Loucy (cell line): ENCODE measurements at regions not wholly inside any gene's neighbourhood (a gene's known extent, or its start where the extent isn't known, plus 50 kb on each side); places are given as distances from the start of the nearest gene placed in this dataset.

Experiments used
- EZH2phosphoT487 ChIP-seq: fragments of 200-600 bp; IDR thresholded peaks from 2 replicates; pipeline ENCODE4 v1.6.1; 2018; ENCODE audit warnings: antibody characterized with exemption, mild to moderate bottlenecking, moderate library complexity, borderline replicate concordance
- TF ChIP-seq, protein P1 (sequence below): fragments of 200-600 bp; sonication (generic); conservative IDR thresholded peaks from 2 replicates; pipeline ENCODE4 v1.5.1; 2014; ENCODE audit warnings: mild to moderate bottlenecking, antibody characterized with exemption, low read length

DNA sequence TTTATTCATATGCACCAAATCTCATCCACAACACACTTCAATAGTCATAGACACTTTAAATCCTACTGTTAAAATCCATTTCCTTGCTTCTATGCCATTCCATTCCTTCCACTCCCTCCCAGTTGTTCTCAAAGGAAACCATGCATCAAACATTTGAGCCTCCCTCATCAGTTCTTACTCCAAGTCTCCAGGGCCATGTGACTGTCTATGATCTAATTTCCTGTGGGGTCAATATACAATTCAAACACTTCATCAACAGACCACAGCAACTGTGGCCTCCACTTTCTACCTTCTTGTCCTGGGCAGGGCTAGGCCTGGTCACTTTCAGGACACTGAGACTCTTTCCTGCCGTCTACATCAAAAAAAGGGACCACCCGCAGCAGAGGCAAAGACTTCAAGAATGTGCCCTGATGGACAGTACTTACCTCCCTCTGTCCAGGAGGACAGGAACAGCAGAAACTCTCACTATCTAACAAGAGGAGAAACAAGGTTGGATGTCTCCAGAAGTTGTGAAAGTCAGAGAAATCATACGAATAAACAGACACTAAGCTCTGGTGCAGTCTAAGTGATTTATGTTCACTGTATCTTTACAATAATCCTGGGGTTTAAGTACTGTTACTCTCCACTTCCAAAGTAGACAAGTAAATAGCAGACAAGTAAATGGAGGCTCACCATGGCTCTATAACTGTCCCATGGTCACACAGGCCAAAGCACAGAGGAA is 160.2 kb downstream of the QRSL1 start:
- no peak for TF ChIP-seq EZH2phosphoT487
- TF ChIP-seq, protein P1, sequence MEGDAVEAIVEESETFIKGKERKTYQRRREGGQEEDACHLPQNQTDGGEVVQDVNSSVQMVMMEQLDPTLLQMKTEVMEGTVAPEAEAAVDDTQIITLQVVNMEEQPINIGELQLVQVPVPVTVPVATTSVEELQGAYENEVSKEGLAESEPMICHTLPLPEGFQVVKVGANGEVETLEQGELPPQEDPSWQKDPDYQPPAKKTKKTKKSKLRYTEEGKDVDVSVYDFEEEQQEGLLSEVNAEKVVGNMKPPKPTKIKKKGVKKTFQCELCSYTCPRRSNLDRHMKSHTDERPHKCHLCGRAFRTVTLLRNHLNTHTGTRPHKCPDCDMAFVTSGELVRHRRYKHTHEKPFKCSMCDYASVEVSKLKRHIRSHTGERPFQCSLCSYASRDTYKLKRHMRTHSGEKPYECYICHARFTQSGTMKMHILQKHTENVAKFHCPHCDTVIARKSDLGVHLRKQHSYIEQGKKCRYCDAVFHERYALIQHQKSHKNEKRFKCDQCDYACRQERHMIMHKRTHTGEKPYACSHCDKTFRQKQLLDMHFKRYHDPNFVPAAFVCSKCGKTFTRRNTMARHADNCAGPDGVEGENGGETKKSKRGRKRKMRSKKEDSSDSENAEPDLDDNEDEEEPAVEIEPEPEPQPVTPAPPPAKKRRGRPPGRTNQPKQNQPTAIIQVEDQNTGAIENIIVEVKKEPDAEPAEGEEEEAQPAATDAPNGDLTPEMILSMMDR = no peak
